ENCODE measurements at regions not wholly inside any gene's neighbourhood (a gene's known extent, or its start where the extent isn't known, plus 50 kb on each side); places are given as distances from the start of the nearest gene placed in this dataset.

DNA sequence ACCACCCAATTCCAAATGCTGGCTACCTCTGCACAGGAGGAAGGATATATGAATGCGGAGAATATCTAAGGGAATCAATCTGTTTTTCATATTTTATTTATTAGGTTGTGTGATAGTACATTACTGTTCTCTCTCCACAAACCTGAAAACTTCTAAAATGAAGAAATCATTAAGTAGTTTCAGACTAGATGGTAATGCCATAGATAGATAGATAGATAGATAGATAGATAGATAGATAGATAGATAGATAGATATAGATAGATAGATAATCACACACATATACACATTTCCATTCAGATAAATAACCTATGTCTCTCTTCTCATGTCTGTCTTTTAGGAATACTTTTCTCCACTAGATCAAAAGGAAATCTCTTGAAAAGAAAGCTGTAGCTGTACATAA, 126.1 kb upstream of the TSPAN8 start:
- intact Hi-C loops (cut with micrococcal nuclease) = no loop called here
- no TSS peak for BruUV-seq (replicated peaks)

More for the DNA sequence above, 126.1 kb upstream of the TSPAN8 start:
- Histone ChIP-seq H3K4me3 (ENCODE audit: insufficient read depth, low read depth, low read length) (no peak overlapping the region), H3K9me3 (ENCODE audit: control insufficient read depth, insufficient read depth, low read length) (peaks cover 5% of the 10 kb centered on the region; the same call in 1 of the 2 replicates), H2AFZ (replicated peaks; ENCODE audit: low read length, poor library complexity) (no peak overlapping the region), H3K4me1 (ENCODE audit: control insufficient read depth, insufficient read depth, low read length) (no peaks in the 10 kb centered on the region), H3K36me3 (ENCODE audit: control insufficient read depth, insufficient read depth, low read length) (no peaks in the 10 kb centered on the region), H3K79me1 (ENCODE audit: low read depth in 1 of 2, low read length in 2 of 2) (no peaks in the 10 kb centered on the region), H4K20me1 (ENCODE audit: insufficient read depth, low read length) (no peaks in the 10 kb centered on the region), H4K8ac (ENCODE audit: low read depth in 2 of 2, low read length in 2 of 2) (no peak overlapping the region), H2AK5ac (ENCODE audit: low read depth, low read length) (no peak overlapping the region), H2BK20ac (ENCODE audit: low read depth, low read length) (no peak overlapping the region), H3K56ac (ENCODE audit: extremely low read depth, insufficient read depth, low read length) (no peak overlapping the region), H3K4me2 (ENCODE audit: low read depth, low read length) (no peak overlapping the region), H3K9me1 (ENCODE audit: insufficient read depth, low read length) (no peaks in the 10 kb centered on the region), H3K14ac (replicated peaks; ENCODE audit: low read depth, low read length) (no peak overlapping the region), H3K9ac (ENCODE audit: low read depth, low read length) (no peak overlapping the region), H2BK120ac (ENCODE audit: low read depth, low read length) (no peak overlapping the region), H3K27me3 (ENCODE audit: control insufficient read depth, insufficient read depth, low read length) (no peaks in the 10 kb centered on the region), H4K91ac (ENCODE audit: insufficient read depth, low read depth, low read length) (no peak overlapping the region), H2BK15ac (ENCODE audit: low read depth, low read length) (no peak overlapping the region), H3K4ac (ENCODE audit: low read depth, low read length) (no peak overlapping the region), H2BK5ac (ENCODE audit: low read depth, low read length, poor library complexity, severe bottlenecking) (no peak overlapping the region), H3K18ac (ENCODE audit: low read depth, low read length) (no peak overlapping the region), H2AK9ac (replicated peaks; ENCODE audit: low read depth, low read length, poor library complexity) (no peak overlapping the region), H3K27ac (ENCODE audit: insufficient read depth, low read length) (no peak overlapping the region), H3K23ac (ENCODE audit: low read depth, low read length) (no peak overlapping the region), H4K5ac (ENCODE audit: low read depth, low read length) (no peak overlapping the region)
- in situ Hi-C loops (cut with MboI; ENCODE audit: low sequenced_read_pairs) (no loop called here), dilution Hi-C loops (cut with HindIII; ENCODE audit: low sequenced_read_pairs, unreplicated experiment) (no loop called here)
- ChIA-PET POLR2A (ENCODE audit: unreplicated experiment) (no interaction called here), CTCF (no interaction called here)
- DNase-seq (no peak), ATAC-seq (ENCODE audit: low read depth) (no peak)
- WGBS, 2 experiments (ENCODE audit: extremely low coverage in 2 of 2, insufficient read length in 1 of 2) = no CpG with 5 or more reads among the region's 1 CpG
- TF ChIP-seq RFX5 (IDR thresholded peaks at IDR 0.05; ENCODE audit: low read depth, low read length) (no peak), CHD1 (IDR thresholded peaks at IDR 0.05; ENCODE audit: low read depth, low read length) (no peak), ELK1 (IDR thresholded peaks at IDR 0.05; ENCODE audit: borderline replicate concordance, low read depth, low read length) (no peak), NFE2L2 (IDR thresholded peaks at IDR 0.05; ENCODE audit: low read depth, low read length) (no peak), MAZ (IDR thresholded peaks at IDR 0.05; ENCODE audit: borderline replicate concordance, low read depth, low read length) (no peak), RCOR1 (IDR thresholded peaks at IDR 0.05; ENCODE audit: insufficient replicate concordance, low read length) (no peak), POLR2A (IDR thresholded peaks at IDR 0.05; ENCODE audit: low read depth, low read length) (no peak), MXI1 (IDR thresholded peaks at IDR 0.05; ENCODE audit: borderline replicate concordance, low read depth, low read length) (no peak), RAD21 (IDR thresholded peaks at IDR 0.05; ENCODE audit: low read length) (no peak), CTCF (conservative IDR thresholded peaks at IDR 0.05; ENCODE audit: low read depth, low read length) (no peak), FOS (IDR thresholded peaks at IDR 0.05; ENCODE audit: low read depth, low read length) (no peak), BHLHE40 (IDR thresholded peaks at IDR 0.05; ENCODE audit: low read depth, low read length) (no peak), MAFK (IDR thresholded peaks at IDR 0.05; ENCODE audit: low read depth, low read length) (no peak)
- TF ChIP-seq, protein P1, sequence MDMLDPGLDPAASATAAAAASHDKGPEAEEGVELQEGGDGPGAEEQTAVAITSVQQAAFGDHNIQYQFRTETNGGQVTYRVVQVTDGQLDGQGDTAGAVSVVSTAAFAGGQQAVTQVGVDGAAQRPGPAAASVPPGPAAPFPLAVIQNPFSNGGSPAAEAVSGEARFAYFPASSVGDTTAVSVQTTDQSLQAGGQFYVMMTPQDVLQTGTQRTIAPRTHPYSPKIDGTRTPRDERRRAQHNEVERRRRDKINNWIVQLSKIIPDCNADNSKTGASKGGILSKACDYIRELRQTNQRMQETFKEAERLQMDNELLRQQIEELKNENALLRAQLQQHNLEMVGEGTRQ (IDR thresholded peaks at IDR 0.05; ENCODE audit: low read depth, low read length) = no peak

Measured in IMR-90 (cell line).